PC-9 (cell line): ENCODE measurements at regions not wholly inside any gene's neighbourhood (a gene's known extent, or its start where the extent isn't known, plus 50 kb on each side); places are given as distances from the start of the nearest gene placed in this dataset.
"Not testable (repeated sequence)": the region's sequence is repeated elsewhere in the genome, so short reads cannot be mapped to it uniquely, and the experiment has no call there.

Experiments used
- BruUV-seq: library from RNA; stranded (reverse); fragments of 400-500 nt; replicated peaks from 2 replicates; lab custom pipeline; 2021; lab: Mats Ljungman, UMichigan
- CTCF ChIA-PET: fragments of 300-600 bp; sonication (Branson Sonifier 250); formaldehyde crosslinking; loops from one replicate; lab custom pipeline; 2022; ENCODE audit warnings: antibody characterized with exemption; lab: Charles Lee
- POLR2A ChIA-PET: fragments of 300-600 bp; sonication (Branson Sonifier 250); formaldehyde crosslinking; loops from one replicate; lab custom pipeline; 2022; ENCODE audit warnings: antibody characterized with exemption; ENCODE audit not compliant: unreplicated experiment; lab: Charles Lee
- DNase-seq, 2 experiments: peaks; one replicate each; pipeline versions ENCODE4 v3.0.0 to v3.0.0-alpha.2; 2015 to 2022; ENCODE audit warnings: mixed read lengths in 1 of 2
- H2AFZ ChIP-seq: fragments of 200-600 bp; sonication (generic); 2 replicates; pipeline ENCODE4 v1.8.1; 2017; ENCODE audit warnings: antibody characterized with exemption
- H3F3A ChIP-seq: fragments of 200-600 bp; sonication (generic); 2 replicates; pipeline ENCODE4 v1.8.1; 2017; ENCODE audit warnings: antibody characterized with exemption, mild to moderate bottlenecking, low read depth; ENCODE audit not compliant: insufficient read depth
- H3K27ac ChIP-seq: fragments of 200-600 bp; sonication (generic); 2 replicates; pipeline ENCODE4 v1.6.1; 2016; ENCODE audit warnings: mixed run types
- H3K27me3 ChIP-seq: fragments of 200-600 bp; sonication (generic); 2 replicates; pipeline ENCODE4 v1.6.1; 2016; ENCODE audit warnings: low read depth, mixed run types; ENCODE audit not compliant: insufficient read depth
- H3K36me3 ChIP-seq: fragments of 200-600 bp; sonication (generic); 2 replicates; pipeline ENCODE4 v1.6.1; 2016; ENCODE audit warnings: low read depth, mixed run types
- H3K4me1 ChIP-seq: fragments of 200-600 bp; sonication (generic); replicated peaks from 2 replicates; pipeline ENCODE4 v1.6.1; 2016; ENCODE audit warnings: mixed run types; ENCODE audit not compliant: insufficient read depth
- H3K4me2 ChIP-seq: fragments of 200-600 bp; sonication (generic); 2 replicates; pipeline ENCODE4 v1.6.1; 2017; ENCODE audit warnings: mixed run types
- H3K4me3 ChIP-seq: fragments of 200-600 bp; sonication (generic); 2 replicates; pipeline ENCODE4 v1.6.1; 2016; ENCODE audit warnings: mixed run types
- H3K79me2 ChIP-seq: fragments of 200-600 bp; sonication (generic); 2 replicates; pipeline ENCODE4 v1.6.1; 2017; ENCODE audit warnings: low read depth, mixed run types
- H3K9me2 ChIP-seq: fragments of 200-600 bp; sonication (generic); 2 replicates; pipeline ENCODE4 v1.8.1; 2017; ENCODE audit warnings: mild to moderate bottlenecking; ENCODE audit not compliant: insufficient read depth
- H3K9me3 ChIP-seq: fragments of 200-600 bp; sonication (generic); 2 replicates; pipeline ENCODE4 v1.8.1; 2016; ENCODE audit warnings: low read depth; ENCODE audit not compliant: insufficient read depth
- H4K20me1 ChIP-seq: fragments of 200-600 bp; sonication (generic); 2 replicates; pipeline ENCODE4 v1.8.1; 2017; ENCODE audit not compliant: insufficient read depth
- CTCF ChIP-seq: fragments of 200-600 bp; sonication (generic); conservative IDR thresholded peaks from 2 replicates; pipeline ENCODE4 v1.6.1; 2017; ENCODE audit warnings: mixed run types, antibody characterized with exemption, mild to moderate bottlenecking, moderate library complexity
- EZH2 ChIP-seq: fragments of 200-600 bp; sonication (generic); IDR thresholded peaks from 2 replicates; pipeline ENCODE4 v1.8.0; 2017; ENCODE audit warnings: antibody characterized with exemption, low read depth
- intact Hi-C: fragments of 100-400 bp; cut with micrococcal nuclease; formaldehyde crosslinking; loops from one replicate; pipeline ENCODE4 v1.10.0; 2022; ENCODE audit not compliant: unreplicated experiment

- Histone ChIP-seq H3K27ac (peak overlapping the region; percentile 72), H3K9me2 (no peaks in the 10 kb centered on the region), H4K20me1 (no peaks in the 10 kb centered on the region), H3K36me3 (no peaks in the 10 kb centered on the region), H3K4me3 (0 out of 2 replicates have a peak overlapping the region, but pooled peaks have one; percentile 8), H3K27me3 (no peaks in the 10 kb centered on the region), H3K4me1 (peaks cover 50% of the 10 kb centered on the region), H3K9me3 (no peaks in the 10 kb centered on the region), H3K4me2 (peak overlapping the region; percentile 56), H3F3A (peaks cover 21% of the 10 kb centered on the region), H3K79me2 (no peaks in the 10 kb centered on the region), H2AFZ (no peak overlapping the region)
- no peak for DNase-seq
- intact Hi-C loops = no loop called here
- CTCF ChIA-PET = no interaction called here
- POLR2A ChIA-PET = no interaction called here
- BruUV-seq = no TSS peak
- no peak for TF ChIP-seq EZH2
- no peak for TF ChIP-seq CTCF
Observed at GRCh38 chr11:112538534-112539280, 278.0 kb upstream of the PLET1 start.

GRCh38 chr11:112539281-112539555, 278.6 kb upstream of the PLET1 start:
- Histone ChIP-seq H3K4me2 (peak overlapping the region; percentile 56; the same call in 1 of the 2 replicates), H3K4me1 (peaks cover 48% of the 10 kb centered on the region), H3F3A (peaks cover 21% of the 10 kb centered on the region)
- H3K27ac ChIP-seq, H3K9me2 ChIP-seq, H2AFZ ChIP-seq, H3K4me3 ChIP-seq, H3K9me3 ChIP-seq, H3K79me2 ChIP-seq, DNase-seq, intact Hi-C loops, H3K36me3 ChIP-seq, H3K27me3 ChIP-seq, BruUV-seq, H4K20me1 ChIP-seq, CTCF ChIA-PET, POLR2A ChIA-PET: not testable (repeated sequence)

- Histone ChIP-seq H2AFZ (no peak overlapping the region), H3K36me3 (no peaks in the 10 kb centered on the region), H3F3A (peaks cover 21% of the 10 kb centered on the region), H3K9me2 (no peaks in the 10 kb centered on the region), H3K4me2 (no peak overlapping the region), H3K4me1 (peaks cover 48% of the 10 kb centered on the region), H3K9me3 (no peaks in the 10 kb centered on the region), H3K27me3 (no peaks in the 10 kb centered on the region), H4K20me1 (no peaks in the 10 kb centered on the region), H3K4me3 (no peak overlapping the region), H3K79me2 (no peaks in the 10 kb centered on the region), H3K27ac (no peak overlapping the region)
- ChIA-PET POLR2A (no interaction called here), CTCF (no interaction called here)
- BruUV-seq = no TSS peak
- TF ChIP-seq CTCF = no peak
- no peak for TF ChIP-seq EZH2
- no peak for DNase-seq
- intact Hi-C loops = no loop called here
Observed at GRCh38 chr11:112539741-112540140, 279.1 kb upstream of the PLET1 start.

GRCh38 chr11:112540261-112540660, 279.6 kb upstream of the PLET1 start:
- TF ChIP-seq CTCF (no peak), EZH2 (no peak)
- POLR2A ChIA-PET = no interaction called here
- no peak for DNase-seq
- Histone ChIP-seq H3K27me3 (no peaks in the 10 kb centered on the region), H3K27ac (no peak overlapping the region), H2AFZ (no peak overlapping the region), H3K4me3 (no peak overlapping the region), H3K9me3 (no peaks in the 10 kb centered on the region), H3K9me2 (no peaks in the 10 kb centered on the region), H3K4me2 (no peak overlapping the region), H3K4me1 (peaks cover 48% of the 10 kb centered on the region), H3K79me2 (no peaks in the 10 kb centered on the region), H4K20me1 (no peaks in the 10 kb centered on the region), H3F3A (peaks cover 21% of the 10 kb centered on the region), H3K36me3 (no peaks in the 10 kb centered on the region)
- no TSS peak for BruUV-seq
- CTCF ChIA-PET = no interaction called here
- intact Hi-C loops = no loop called here
